ENCODE measurements at regions not wholly inside any gene's neighbourhood (a gene's known extent, or its start where the extent isn't known, plus 50 kb on each side); places are given as distances from the start of the nearest gene placed in this dataset.

- Histone ChIP-seq H3K9me3 (no peaks in the 10 kb centered on the region), H3K4me1 (no peaks in the 10 kb centered on the region), H3K36me3 (no peaks in the 10 kb centered on the region), H3K4me3 (no peak overlapping the region), H3K27me3 (no peaks in the 10 kb centered on the region), H3K27ac (no peak overlapping the region)
- TF ChIP-seq CTCF (IDR thresholded peaks at IDR 0.05), result no peak
- no peak for FAIRE-seq
- intact Hi-C loops (cut with DNase I), result no loop called here
- no peak for ATAC-seq
- no peak for DNase-seq
Observed at GRCh38 chr4:155114790-155115189, 93.6 kb upstream of the NPY2R start.

GRCh38 chr4:155119006-155119405 lies 89.4 kb upstream of the NPY2R start:
- Histone ChIP-seq H3K4me3 (no peak overlapping the region), H3K27ac (no peak overlapping the region), H3K9me3 (no peaks in the 10 kb centered on the region), H3K36me3 (no peaks in the 10 kb centered on the region), H3K4me1 (no peaks in the 10 kb centered on the region), H3K27me3 (no peaks in the 10 kb centered on the region)
- ATAC-seq (no peak), DNase-seq (no peak), FAIRE-seq (no peak)
- intact Hi-C loops (cut with DNase I), result no loop called here
- TF ChIP-seq CTCF (IDR thresholded peaks at IDR 0.05), result no peak

- no peak overlapping the region for H3K4me3 ChIP-seq
- no peaks in the 10 kb centered on the region for H3K9me3 ChIP-seq
- no peak for TF ChIP-seq CTCF (IDR thresholded peaks at IDR 0.05)
- DNase-seq (no peak), FAIRE-seq (no peak), ATAC-seq (no peak)
- H3K36me3 ChIP-seq, result no peaks in the 10 kb centered on the region
- intact Hi-C loops (cut with DNase I), result no loop called here
- no peaks in the 10 kb centered on the region for H3K27me3 ChIP-seq
- no peaks in the 10 kb centered on the region for H3K4me1 ChIP-seq
- no peak overlapping the region for H3K27ac ChIP-seq
- WGBS, 2 donors, result 58 to 60% methylated on average over 1 of the region's 1 CpG
Observed at GRCh38 chr4:155120536-155120935, 87.9 kb upstream of the NPY2R start.

- Histone ChIP-seq H3K4me3 (no peak overlapping the region), H3K27me3 (no peaks in the 10 kb centered on the region), H3K9me3 (no peaks in the 10 kb centered on the region), H3K36me3 (no peaks in the 10 kb centered on the region), H3K27ac (no peak overlapping the region), H3K4me1 (no peaks in the 10 kb centered on the region)
- FAIRE-seq (no peak), DNase-seq (no peak), ATAC-seq (no peak)
- 78 to 81% methylated on average over 5 of the region's 5 CpGs for WGBS, 2 donors
- TF ChIP-seq CTCF (IDR thresholded peaks at IDR 0.05), result no peak
- intact Hi-C loops (cut with DNase I), result no loop called here
Observed at GRCh38 chr4:155122382-155122781, 86.1 kb upstream of the NPY2R start.

- Histone ChIP-seq H3K4me3 (no peak overlapping the region), H3K27ac (no peak overlapping the region), H3K27me3 (no peaks in the 10 kb centered on the region), H3K36me3 (no peaks in the 10 kb centered on the region), H3K9me3 (no peaks in the 10 kb centered on the region), H3K4me1 (no peaks in the 10 kb centered on the region)
- DNase-seq (no peak), FAIRE-seq (no peak), ATAC-seq (no peak)
- intact Hi-C loops (cut with DNase I), result no loop called here
- TF ChIP-seq CTCF (IDR thresholded peaks at IDR 0.05), result no peak
Observed at GRCh38 chr4:155134136-155134535, 74.3 kb upstream of the NPY2R start.

Measured in pancreas (tissue), 10 donors.